Stimulated activated naive CD4-positive, alpha-beta T cell treated with Interleukin-2 at 50 U/mL for 16 hours (primary cell): ENCODE measurements at regions not wholly inside any gene's neighbourhood (a gene's known extent, or its start where the extent isn't known, plus 50 kb on each side); places are given as distances from the start of the nearest gene placed in this dataset.

ENCODE experiments used
- DNase-seq: peaks from one replicate; lab custom pipeline; 2025; lab: John Stamatoyannopoulos, UW

DNA sequence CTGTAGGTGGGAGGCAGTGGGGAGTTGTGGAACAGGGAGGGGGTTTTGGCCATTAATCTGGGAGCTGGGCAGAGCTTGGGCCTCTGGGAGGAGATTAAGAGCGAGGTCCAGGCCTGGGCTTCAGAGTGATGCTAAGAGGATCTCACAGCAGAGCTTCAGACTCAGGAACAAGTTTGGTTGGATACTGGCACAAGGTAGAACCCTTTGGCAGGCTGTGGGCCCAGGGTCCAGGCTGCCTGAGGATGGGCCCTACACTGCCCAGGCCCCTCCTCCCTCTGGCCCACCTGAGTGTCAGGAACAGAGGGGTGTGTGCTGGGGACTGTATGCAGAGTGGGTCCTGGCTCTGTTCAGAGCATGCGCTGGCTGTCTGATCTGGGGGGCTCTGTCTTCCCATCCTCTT is 334.9 kb downstream of the CYP26B1 start:
- no peak for DNase-seq

GRCh38 chr2:71811726-71812125 is 335.9 kb downstream of the CYP26B1 start:
- DNase-seq = no peak

DNA sequence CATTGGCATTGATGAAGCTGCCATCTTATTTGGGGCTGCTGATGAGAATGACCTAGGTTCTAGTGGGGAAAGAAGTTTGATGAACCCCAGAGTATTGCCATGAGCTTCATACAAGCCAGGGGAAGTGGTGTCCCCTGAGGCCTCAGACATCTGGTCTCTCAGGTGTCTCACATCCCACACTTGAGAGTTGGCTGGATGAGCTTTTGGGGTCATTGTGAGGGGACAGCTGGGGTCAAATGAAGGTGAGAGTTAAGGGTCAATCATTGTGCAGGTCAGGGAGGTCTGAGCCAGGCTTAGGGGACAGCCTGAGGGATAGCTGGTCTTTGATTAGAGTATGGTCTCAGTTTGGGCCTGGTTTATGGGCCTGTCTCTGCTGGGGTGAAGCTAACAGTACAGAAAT is 336.5 kb downstream of the CYP26B1 start:
- DNase-seq = no peak

GRCh38 chr2:71807581-71808451 is 339.8 kb downstream of the CYP26B1 start:
- DNase-seq = no peak

GRCh38 chr2:71806432-71806831 is 341.2 kb downstream of the CYP26B1 start:
- DNase-seq = no peak

GRCh38 chr2:71804281-71804751 is 343.3 kb downstream of the CYP26B1 start:
- DNase-seq = no peak

GRCh38 chr2:71803398-71803797 is 344.3 kb downstream of the CYP26B1 start:
- no peak for DNase-seq

GRCh38 chr2:71802556-71802955 is 345.1 kb downstream of the CYP26B1 start:
- DNase-seq = no peak

- DNase-seq = no peak
Observed at GRCh38 chr2:71801969-71802368, 345.7 kb downstream of the CYP26B1 start.

- no peak for DNase-seq
Observed at GRCh38 chr2:71801556-71801955, 346.1 kb downstream of the CYP26B1 start.

- no peak for DNase-seq
Observed at GRCh38 chr2:71800851-71801250, 346.8 kb downstream of the CYP26B1 start.

GRCh38 chr2:71800106-71800809 is 346.9 kb downstream of the DYSF start:
- DNase-seq = no peak

DNA sequence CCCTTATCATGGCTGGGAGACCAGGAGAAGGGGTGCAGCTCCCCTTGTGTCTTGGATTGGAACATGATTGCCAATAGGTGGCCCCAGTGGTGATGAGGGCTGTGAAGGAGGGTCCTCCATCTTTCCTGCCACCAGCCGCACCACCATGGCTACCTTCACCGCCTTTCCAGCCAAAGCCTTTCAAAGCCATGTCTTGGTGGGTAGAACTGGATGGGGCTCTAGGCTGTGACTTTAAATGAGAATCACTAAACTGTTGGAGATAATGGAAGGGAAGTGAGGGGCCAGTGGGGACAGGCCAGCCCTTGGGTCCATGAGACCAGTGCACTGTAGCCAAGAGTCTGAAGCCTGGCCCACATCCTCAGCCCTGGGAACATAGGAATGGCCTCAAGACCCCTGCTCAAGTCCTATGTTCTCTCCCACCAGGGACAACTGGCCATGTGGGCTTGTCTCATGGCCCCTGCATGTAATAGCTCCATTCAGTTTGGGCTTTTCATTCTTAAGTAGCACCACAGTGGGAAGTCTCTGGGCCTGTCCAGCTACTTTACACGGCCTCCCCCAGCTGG is 345.7 kb downstream of the DYSF start:
- no peak for DNase-seq

DNA sequence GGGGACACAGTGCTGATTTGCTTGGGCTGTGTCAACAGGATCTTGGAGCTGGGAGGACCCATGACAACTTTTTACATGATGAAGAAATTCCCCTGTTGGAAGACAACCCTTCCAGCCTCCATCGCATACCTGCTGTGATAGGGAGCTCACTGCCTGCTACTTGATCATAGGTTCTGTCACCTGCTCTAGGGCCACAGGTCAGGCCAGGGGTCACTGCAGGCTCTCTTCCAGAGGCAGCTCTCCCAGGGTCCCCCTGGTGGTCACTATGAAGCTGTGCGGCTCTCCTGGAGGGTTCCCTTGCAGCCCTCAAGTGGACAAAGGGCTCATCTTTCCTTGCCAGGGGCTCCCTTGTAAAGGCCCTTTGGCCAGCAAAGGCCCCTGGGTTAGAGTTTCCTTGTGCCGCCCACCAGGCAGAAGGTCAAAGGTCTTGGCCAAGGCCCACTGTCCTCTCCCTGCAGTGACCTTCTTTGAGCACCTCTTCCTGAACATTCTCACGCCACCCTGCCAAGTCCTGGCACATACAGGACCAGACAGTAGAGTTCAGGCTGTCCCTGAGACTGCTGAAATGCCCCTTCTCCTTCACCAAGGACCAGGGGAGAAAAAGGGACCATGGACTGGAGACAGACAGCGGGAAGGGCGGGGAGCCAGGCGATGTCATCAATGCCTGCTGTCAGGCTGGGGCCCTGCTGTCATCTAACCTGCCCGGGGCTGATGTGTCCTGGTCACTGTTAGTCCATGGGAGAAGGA is 345.1 kb downstream of the DYSF start:
- no peak for DNase-seq

DNA sequence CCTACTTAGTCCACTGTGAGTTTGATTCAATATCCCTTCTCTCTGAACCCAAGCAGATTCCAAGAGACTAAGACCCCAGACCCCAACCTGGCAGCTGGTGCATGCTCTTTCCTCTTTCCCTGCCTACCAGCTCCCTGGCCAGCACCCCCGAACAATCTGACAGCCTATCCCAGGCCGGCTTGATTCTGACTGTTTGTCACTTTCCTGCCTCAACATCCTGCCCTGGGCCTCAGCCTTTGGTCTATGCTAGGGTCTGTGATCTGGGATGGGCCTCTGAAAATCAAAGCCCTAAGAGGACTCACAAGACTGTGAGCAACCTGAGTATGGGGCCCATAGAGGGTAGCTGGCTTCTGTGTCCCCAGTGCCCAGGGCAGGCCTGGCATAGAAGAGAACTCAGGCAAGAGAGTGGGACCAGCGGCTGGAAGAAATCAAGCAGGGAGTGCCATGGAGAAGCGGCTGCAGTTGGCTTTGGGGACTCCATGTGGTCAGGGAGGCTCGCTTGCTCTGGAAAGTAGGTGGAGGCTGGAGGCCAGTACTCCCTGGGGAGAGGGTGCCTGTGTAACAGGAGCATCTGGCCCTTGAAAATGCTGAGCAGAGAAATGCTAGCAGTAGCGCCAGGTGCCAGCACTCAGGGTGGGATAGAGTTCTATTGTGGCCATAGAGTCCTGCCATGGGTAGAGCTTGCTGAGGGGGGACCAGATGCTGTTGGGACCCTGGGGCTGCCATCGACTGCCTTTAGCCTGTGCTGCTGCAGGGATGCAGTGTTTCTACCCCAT is 343.9 kb downstream of the DYSF start:
- no peak for DNase-seq

- DNase-seq = no peak
Observed at GRCh38 chr2:71796174-71796593, 342.8 kb downstream of the DYSF start.

DNA sequence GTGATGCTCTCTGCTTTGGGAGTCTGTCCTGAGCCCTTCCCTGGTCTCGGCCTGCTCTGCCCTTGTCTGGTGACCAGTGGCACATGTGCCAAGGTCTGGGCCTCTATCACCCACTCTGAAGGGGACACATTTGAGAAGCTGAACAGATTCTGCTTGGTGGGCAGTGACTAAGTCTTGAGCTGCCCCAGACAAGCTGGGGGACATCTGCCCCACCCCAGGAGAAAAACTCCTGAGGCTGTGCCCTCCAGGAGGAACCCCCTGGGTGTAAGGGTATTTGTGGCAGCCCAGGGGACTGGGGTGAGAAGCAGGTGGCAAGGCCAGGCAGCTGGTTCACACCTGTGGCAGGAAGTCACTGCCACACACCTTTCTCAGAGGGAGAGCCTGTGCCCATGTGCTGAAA is 342.1 kb downstream of the DYSF start:
- DNase-seq = no peak

DNA sequence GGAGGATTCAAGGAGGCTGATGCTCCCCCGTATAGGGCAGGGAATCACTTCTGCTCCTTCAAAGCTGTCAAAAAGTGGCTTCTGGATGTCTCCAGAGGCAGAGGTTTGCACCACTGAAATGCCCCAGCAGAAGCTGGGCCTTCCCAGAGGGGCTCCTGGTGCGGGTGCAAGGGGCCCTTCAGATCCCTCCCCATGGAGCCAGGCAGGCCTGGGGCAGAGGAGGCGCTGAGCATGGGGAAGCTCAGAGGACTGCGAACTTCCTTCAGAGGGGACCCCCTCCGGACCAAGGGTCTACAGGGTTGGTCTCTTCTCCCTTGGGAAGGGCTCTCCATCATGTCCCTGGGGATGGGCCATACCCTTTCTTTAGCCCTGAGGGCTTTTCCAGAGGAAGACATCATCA is 341.2 kb downstream of the DYSF start:
- DNase-seq = no peak

DNA sequence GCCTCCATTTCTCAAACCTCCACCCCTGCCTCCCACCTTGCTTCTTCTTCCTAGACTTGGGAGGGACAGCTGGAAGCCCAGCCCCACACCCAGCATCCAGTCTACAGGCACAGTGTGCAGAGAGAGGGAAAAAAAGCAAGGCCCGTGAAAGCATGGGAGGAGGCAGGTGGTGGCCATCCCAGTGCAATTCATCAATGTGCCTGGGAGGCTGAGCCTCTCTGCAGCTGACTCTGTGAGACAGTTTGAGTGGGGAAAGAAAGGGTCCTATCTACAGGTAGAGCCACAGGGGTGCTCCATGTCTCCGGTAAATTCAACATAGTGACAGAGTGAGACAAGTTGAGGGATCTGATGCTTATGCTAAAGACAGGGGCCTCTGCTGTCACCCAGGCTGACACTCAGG is 340.6 kb downstream of the DYSF start:
- no peak for DNase-seq

DNA sequence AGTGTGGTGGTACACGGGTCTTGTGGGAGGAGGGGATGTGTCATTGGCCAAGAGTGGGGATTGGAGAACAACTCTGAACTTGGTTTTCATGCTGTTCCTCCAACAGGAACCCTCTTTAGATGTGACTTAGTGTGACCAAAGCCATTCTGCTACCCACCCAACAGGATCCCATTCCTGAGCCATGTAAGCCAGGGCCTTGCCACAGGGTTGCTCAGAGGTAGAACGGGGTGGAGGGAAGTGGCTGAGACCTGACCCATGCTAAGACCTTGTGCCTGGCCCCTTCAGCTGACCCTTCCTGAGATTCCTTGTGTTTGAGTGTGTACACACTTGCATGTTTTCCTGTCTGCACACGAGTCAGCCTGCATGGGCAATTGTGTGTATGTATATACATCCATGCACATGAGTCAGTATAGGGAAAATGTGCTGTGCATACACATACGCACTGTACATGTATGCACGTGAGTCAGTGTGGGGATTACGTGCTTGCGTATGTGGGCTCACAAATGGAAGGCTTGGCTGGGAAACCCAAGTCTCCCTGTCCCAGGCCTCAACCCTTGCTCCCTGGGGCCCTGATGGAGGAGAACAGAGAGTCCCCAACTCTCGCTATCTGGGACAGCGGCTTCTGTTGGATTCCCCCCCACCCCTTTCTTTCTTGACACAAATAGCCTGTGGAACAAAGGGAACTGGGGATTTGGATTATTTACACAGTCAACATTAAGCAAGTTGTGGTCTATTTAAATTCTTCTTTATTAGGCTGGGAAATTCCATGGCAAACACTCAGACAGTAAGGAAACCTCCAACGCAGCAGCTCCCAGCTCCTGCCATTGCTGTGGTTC is 339.8 kb downstream of the DYSF start:
- DNase-seq = no peak
